H4 (cell line): ENCODE measurements at regions not wholly inside any gene's neighbourhood (a gene's known extent, or its start where the extent isn't known, plus 50 kb on each side); places are given as distances from the start of the nearest gene placed in this dataset.

Experiments
- DNase-seq: peaks from one replicate; pipeline ENCODE4 v3.0.0-alpha.2; 2015; ENCODE audit warnings: low spot score

GRCh38 chr9:119088002-119088547, 281.2 kb downstream of the BRINP1 start:
- DNase-seq: no peak

- DNase-seq: no peak
These were observed 278.2 kb downstream of the BRINP1 start for GRCh38 chr9:119091074-119091473.

- no peak for DNase-seq
These were observed 277.1 kb downstream of the BRINP1 start for GRCh38 chr9:119092125-119092524.

- DNase-seq: no peak
These were observed 275.1 kb downstream of the BRINP1 start for GRCh38 chr9:119094086-119094485.

- no peak for DNase-seq
These were observed 274.2 kb downstream of the BRINP1 start for GRCh38 chr9:119095072-119095471.

- no peak for DNase-seq
These were observed 268.2 kb downstream of the BRINP1 start for GRCh38 chr9:119101048-119101447.

GRCh38 chr9:119114681-119115080, 254.6 kb downstream of the BRINP1 start:
- no peak for DNase-seq
